Stimulated activated CD8-positive, alpha-beta memory T cell treated with anti-CD3 and anti-CD28 coated beads, Interleukin-12 subunit alpha, Interleukin-12 subunit beta, amount 100 ng/mL, for 1 hour (primary cell): ENCODE measurements at regions not wholly inside any gene's neighbourhood (a gene's known extent, or its start where the extent isn't known, plus 50 kb on each side); places are given as distances from the start of the nearest gene placed in this dataset.
"Not testable (repeated sequence)": the region's sequence is repeated elsewhere in the genome, so short reads cannot be mapped to it uniquely, and the experiment has no call there.

ENCODE experiments used
- DNase-seq: peaks from one replicate; pipeline ENCODE4 v3.0.0-alpha.2; 2020; ENCODE audit warnings: low read depth

- no peak for DNase-seq
Observed at GRCh38 chr5:36390640-36391039, 88.9 kb upstream of the RANBP3L start.

- DNase-seq: no peak
Observed at GRCh38 chr5:36392186-36392585, 90.5 kb upstream of the RANBP3L start.

GRCh38 chr5:36392818-36393217, 91.1 kb upstream of the RANBP3L start:
- no peak for DNase-seq

GRCh38 chr5:36393656-36394428, 92.1 kb upstream of the RANBP3L start:
- no peak for DNase-seq

- no peak for DNase-seq
Observed at GRCh38 chr5:36395260-36395659, 93.6 kb upstream of the RANBP3L start.

GRCh38 chr5:36395947-36396346, 94.2 kb upstream of the RANBP3L start:
- DNase-seq: not testable (repeated sequence)

- DNase-seq: no peak
Observed at GRCh38 chr5:36396640-36397039, 94.9 kb upstream of the RANBP3L start.

GRCh38 chr5:36397901-36398536, 96.3 kb upstream of the RANBP3L start:
- no peak for DNase-seq

- DNase-seq: no peak
Observed at GRCh38 chr5:36402512-36402906, 100.8 kb upstream of the RANBP3L start.

- DNase-seq: no peak
Observed at GRCh38 chr5:36403632-36404311, 102.1 kb upstream of the RANBP3L start.

- DNase-seq: no peak
Observed at GRCh38 chr5:36406023-36406422, 104.3 kb upstream of the RANBP3L start.

GRCh38 chr5:36407396-36407795, 105.7 kb upstream of the RANBP3L start:
- no peak for DNase-seq

GRCh38 chr5:36409711-36410110, 108.0 kb upstream of the RANBP3L start:
- DNase-seq: not testable (repeated sequence)

- not testable (repeated sequence) for DNase-seq
Observed at GRCh38 chr5:36410672-36411071, 109.0 kb upstream of the RANBP3L start.

GRCh38 chr5:36414869-36415282, 113.2 kb upstream of the RANBP3L start:
- DNase-seq: no peak

GRCh38 chr5:36416605-36417004, 114.9 kb upstream of the RANBP3L start:
- no peak for DNase-seq

GRCh38 chr5:36417221-36417620, 115.5 kb upstream of the RANBP3L start:
- no peak for DNase-seq

- DNase-seq: no peak
Observed at GRCh38 chr5:36417668-36418067, 116.0 kb upstream of the RANBP3L start.

GRCh38 chr5:36418152-36418979, 116.7 kb upstream of the RANBP3L start:
- no peak for DNase-seq

- DNase-seq: no peak
Observed at GRCh38 chr5:36421256-36421655, 119.6 kb upstream of the RANBP3L start.

GRCh38 chr5:36422952-36423351, 121.2 kb upstream of the RANBP3L start:
- DNase-seq: no peak
